SK-N-MC (cell line): ENCODE measurements at regions not wholly inside any gene's neighbourhood (a gene's known extent, or its start where the extent isn't known, plus 50 kb on each side); places are given as distances from the start of the nearest gene placed in this dataset.

ENCODE experiments used
- DNase-seq: peaks from one replicate; pipeline ENCODE4 v3.0.0-alpha.2; 2011; ENCODE audit warnings: low read depth, low spot score
- H3K27ac ChIP-seq: fragments of 200-600 bp; sonication (generic); 2 replicates; pipeline ENCODE4 v1.5.1; 2016; ENCODE audit warnings: mixed run types
- H3K36me3 ChIP-seq: fragments of 200-600 bp; sonication (generic); 2 replicates; pipeline ENCODE4 v1.6.1; 2017; ENCODE audit warnings: antibody characterized with exemption, low read length, mixed read lengths; ENCODE audit not compliant: insufficient read depth
- H3K4me3 ChIP-seq: fragments of 200-600 bp; sonication (generic); 2 replicates; pipeline ENCODE4 v1.5.1; 2016
- H3K9ac ChIP-seq: fragments of 200-600 bp; sonication (generic); 2 replicates; pipeline ENCODE4 v1.8.0; 2017; ENCODE audit warnings: mixed run types, mixed read lengths; ENCODE audit not compliant: insufficient read length
- H3K9me3 ChIP-seq: fragments of 200-600 bp; sonication (generic); 2 replicates; pipeline ENCODE4 v1.6.1; 2017; ENCODE audit warnings: low read depth, mild to moderate bottlenecking, antibody characterized with exemption, low read length, moderate library complexity, mixed read lengths
- EZH2 ChIP-seq: fragments of 200-600 bp; sonication (generic); IDR thresholded peaks from one replicate; pipeline ENCODE4 v1.6.1; 2017; ENCODE audit warnings: antibody characterized with exemption
- FOXP2 ChIP-seq: optimal IDR thresholded peaks from 2 replicates; pipeline ENCODE3; 2011; ENCODE audit warnings: mild to moderate bottlenecking, moderate library complexity; ENCODE audit not compliant: insufficient read depth; ENCODE audit errors: extremely low read length, control extremely low read depth
- POLR2AphosphoS5 ChIP-seq: IDR thresholded peaks from 2 replicates; pipeline ENCODE4 v1.6.1; 2012; ENCODE audit warnings: mild to moderate bottlenecking, low read depth, low read length, borderline replicate concordance

DNA sequence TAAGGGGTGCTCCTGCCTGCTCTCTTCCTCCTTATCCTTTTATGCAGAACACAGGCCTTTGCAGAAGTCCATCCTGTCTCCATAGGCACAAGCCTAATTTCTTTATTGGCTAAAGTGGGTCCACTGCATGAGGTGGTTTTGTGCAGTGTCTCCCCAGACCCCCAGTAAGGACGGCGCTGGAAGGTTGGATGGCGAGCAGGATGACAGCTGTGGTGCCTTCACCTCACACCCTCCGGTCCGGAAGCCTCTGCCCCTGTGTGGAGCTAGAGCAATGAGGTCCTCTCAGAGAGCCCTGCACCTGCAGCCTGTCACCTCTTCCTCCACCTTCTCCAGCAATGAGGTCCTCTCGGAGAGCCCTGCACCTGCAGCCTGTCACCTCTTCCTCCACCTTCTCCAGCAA lies 393.7 kb upstream of the IRX1 start:
- H3K4me3 ChIP-seq, result no peak overlapping the region
- no peak overlapping the region for H3K27ac ChIP-seq
- H3K9me3 ChIP-seq, result no peaks in the 10 kb centered on the region
- H3K9ac ChIP-seq, result no peak overlapping the region
- no peaks in the 10 kb centered on the region for H3K36me3 ChIP-seq
- TF ChIP-seq EZH2, result no peak
- no peak for TF ChIP-seq POLR2AphosphoS5
- no peak for TF ChIP-seq FOXP2
- DNase-seq, result no peak

DNA sequence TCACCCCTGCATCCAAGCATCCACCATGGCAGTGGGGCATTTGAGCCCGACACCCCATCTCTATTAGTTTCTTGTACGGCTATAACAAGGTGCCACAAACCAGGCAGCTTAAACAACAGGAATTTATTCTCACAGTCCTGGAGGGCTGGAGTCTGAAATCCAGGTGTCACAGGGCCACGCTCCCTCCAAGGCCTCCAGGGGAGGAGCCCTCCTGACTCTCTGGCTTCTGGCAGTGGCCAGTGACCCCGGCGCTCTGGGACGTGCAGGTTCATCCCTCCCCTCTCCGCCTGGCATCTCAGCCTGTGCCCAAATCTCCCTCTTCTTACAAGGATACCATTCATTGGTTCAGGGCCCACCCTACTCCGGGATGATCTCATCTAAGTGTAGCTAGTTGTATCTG lies 394.5 kb upstream of the IRX1 start:
- no peak for DNase-seq

DNA sequence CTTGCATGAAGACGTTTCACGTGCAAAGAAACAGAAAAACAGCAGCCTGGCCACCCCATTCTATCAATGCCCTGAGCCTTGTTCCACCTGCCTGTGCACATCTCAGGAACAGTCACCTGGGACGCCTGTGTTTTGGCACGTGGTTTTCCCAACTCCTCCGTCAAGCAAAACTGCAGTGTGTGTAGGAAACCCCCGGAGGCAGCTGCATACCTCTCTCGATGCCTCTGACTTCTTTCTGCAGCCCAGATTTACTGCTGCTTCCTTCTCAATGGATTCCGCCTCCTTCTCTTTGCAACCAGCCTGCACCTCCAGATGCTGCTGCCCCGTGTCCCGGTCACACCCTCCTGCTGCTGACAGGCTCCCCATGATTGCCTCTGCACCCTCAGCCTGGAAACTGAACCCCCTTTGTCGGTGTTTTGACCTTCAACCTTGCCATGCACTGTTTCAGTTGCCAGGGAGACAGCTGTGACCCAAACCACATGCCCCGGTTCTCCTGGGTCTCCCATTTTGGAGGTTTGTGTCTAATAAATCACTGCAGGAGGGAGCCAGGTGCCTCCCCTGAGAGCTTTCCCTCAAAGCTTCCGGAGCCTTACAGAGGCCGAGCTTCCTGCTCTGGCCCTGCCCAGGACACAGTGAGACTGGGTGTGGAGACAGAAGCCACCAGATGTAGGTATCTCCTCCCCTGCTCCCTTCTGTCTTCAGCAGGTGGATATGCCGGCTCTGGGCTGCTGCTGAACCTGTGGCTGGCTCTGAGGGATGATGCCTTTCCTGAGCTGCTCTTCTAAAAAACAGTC lies 395.5 kb upstream of the IRX1 start:
- Histone ChIP-seq H3K36me3 (no peaks in the 10 kb centered on the region), H3K27ac (no peak overlapping the region), H3K9ac (no peak overlapping the region), H3K4me3 (no peak overlapping the region), H3K9me3 (no peaks in the 10 kb centered on the region)
- no peak for TF ChIP-seq FOXP2
- TF ChIP-seq EZH2, result peak; percentile 60
- TF ChIP-seq POLR2AphosphoS5, result no peak
- DNase-seq, result no peak

More for the DNA sequence above, 394.5 kb upstream of the IRX1 start:
- no peak overlapping the region for H3K9ac ChIP-seq
- TF ChIP-seq POLR2AphosphoS5 (no peak), FOXP2 (no peak)
- H3K36me3 ChIP-seq, result no peaks in the 10 kb centered on the region
- H3K27ac ChIP-seq, result no peak overlapping the region
- H3K4me3 ChIP-seq, result no peak overlapping the region
- no peaks in the 10 kb centered on the region for H3K9me3 ChIP-seq

DNA sequence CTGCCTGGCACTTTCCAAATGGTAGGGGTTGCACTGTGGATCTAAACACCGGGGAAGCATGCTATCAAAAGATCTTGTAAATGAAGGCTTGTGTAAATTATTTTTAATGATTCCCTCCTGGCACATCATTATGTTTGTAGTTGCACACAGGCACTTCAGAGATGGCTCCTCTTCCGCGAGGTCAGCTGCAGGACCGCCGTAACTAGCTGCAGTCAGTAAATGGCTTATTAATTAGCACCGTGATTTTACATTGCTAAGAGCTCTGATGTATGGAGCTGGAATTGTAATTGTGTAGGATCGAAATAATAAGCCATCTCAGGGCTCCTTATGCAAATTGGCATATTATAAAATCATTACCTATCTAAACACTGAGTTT lies 397.6 kb upstream of the IRX1 start:
- H3K9me3 ChIP-seq, result no peaks in the 10 kb centered on the region
- no peak for TF ChIP-seq POLR2AphosphoS5
- no peak for TF ChIP-seq EZH2
- no peak for TF ChIP-seq FOXP2
- no peak overlapping the region for H3K9ac ChIP-seq
- DNase-seq, result no peak
- no peak overlapping the region for H3K4me3 ChIP-seq
- H3K27ac ChIP-seq, result no peak overlapping the region
- H3K36me3 ChIP-seq, result no peaks in the 10 kb centered on the region

DNA sequence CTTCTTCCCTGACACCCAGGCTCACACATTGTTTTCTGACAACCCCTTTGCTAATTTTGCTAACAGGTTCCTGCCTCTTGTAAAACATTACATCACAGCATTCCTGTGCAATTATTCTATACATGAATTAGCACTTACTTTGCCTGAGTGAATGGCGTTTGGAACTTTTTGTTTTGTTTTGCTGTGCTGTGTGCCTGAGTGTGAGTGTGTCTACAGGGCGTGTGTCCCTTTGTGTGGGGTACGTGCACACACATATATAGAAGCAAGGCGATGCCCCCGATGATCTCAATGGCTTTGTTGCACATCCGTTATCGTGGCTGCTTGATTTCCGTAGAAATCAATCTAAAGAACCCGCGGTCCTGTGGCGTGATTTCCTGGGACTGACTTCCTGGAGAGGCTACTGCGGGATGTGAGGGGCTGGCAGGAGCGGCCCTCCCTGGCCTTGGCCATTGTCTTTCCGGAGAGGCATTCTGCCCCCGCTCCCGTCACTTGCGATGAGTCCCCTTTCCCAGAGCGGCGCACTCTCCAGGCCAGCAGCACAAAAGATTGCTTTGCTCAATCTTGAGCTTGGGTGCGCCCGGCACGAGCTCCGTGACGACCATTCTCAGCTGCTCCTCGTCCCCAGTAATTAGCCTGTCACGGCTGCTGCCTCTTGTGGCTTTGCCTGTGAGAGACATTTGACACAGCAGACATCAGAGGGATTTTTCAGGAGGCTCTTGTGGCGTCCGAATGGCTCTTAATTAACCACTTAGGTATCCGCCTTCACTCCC lies 398.1 kb upstream of the IRX1 start:
- no peak overlapping the region for H3K9ac ChIP-seq
- TF ChIP-seq FOXP2 (no peak), EZH2 (peak; percentile 59), POLR2AphosphoS5 (no peak)
- H3K36me3 ChIP-seq, result no peaks in the 10 kb centered on the region
- H3K4me3 ChIP-seq, result no peak overlapping the region
- no peaks in the 10 kb centered on the region for H3K9me3 ChIP-seq
- no peak overlapping the region for H3K27ac ChIP-seq
- no peak for DNase-seq

DNA sequence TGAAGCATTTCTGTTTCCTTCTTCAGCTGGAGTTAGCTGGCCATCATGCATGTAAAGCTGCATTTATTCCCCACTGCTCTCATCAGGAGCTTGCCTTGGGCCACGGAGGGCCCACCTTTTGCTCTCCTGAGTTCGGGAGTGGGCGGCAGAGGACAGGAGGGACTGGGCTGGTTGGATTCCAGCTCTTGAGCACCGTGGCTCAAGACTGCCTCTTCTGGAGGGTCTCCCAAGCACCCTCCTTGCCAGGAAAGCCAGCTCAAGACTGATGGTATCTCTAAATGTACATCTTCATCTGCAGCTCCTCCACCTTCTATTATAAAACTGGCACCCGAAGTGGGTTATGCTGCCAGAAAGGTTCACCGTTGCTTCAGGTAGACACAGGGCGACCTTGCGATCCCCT lies 399.6 kb upstream of the IRX1 start:
- no peak for DNase-seq
- Histone ChIP-seq H3K36me3 (no peaks in the 10 kb centered on the region), H3K9ac (no peak overlapping the region), H3K9me3 (no peaks in the 10 kb centered on the region), H3K4me3 (no peak overlapping the region), H3K27ac (no peak overlapping the region)
- TF ChIP-seq EZH2 (no peak), FOXP2 (no peak), POLR2AphosphoS5 (no peak)

DNA sequence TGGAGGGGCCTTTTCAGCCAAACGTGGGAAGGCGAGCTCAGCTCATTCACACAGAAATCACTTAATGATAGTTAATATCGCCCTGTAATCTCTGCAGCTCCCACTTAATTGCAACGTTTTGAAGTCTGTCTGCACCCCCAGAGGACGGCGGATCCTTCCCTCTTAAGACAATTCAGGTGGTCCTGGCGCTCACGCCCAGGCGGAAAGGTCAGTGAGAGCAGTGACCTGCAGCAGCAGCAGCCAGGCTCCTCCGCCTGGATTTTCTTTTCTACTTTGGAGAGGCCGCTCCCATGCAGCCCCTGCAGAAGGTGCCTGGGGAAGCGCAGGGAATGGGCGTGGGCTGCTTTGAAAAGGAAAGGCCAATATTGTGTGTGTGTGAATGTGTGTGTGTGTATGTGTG lies 400.9 kb upstream of the IRX1 start:
- TF ChIP-seq POLR2AphosphoS5 (no peak), EZH2 (no peak), FOXP2 (no peak)

DNA sequence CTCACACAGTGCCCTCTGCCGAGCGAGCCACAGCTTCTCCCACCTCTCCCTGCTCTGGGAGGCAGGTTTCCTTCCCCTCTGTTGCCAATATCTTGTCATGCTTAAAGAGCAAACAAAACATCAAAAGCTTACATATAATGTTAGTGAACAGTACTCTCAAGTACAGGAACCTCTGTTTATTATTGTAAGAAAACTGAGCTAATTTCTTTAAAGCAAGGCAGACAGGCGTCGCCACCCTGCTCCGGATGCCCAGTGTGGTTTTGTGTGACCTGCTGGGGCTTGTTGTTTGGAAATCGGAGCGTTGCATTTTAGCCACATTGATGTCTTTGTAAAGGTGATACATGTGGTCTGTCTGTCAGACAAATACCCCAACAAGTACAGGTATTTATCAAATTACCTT lies 401.4 kb upstream of the IRX1 start:
- DNase-seq, result no peak
- no peak overlapping the region for H3K27ac ChIP-seq
- H3K36me3 ChIP-seq, result no peaks in the 10 kb centered on the region
- H3K9me3 ChIP-seq, result no peaks in the 10 kb centered on the region
- H3K9ac ChIP-seq, result no peak overlapping the region
- no peak overlapping the region for H3K4me3 ChIP-seq
- no peak for TF ChIP-seq FOXP2
- TF ChIP-seq POLR2AphosphoS5, result no peak
- no peak for TF ChIP-seq EZH2

More for the DNA sequence above, 400.9 kb upstream of the IRX1 start:
- no peak for DNase-seq
- Histone ChIP-seq H3K36me3 (no peaks in the 10 kb centered on the region), H3K9ac (no peak overlapping the region), H3K4me3 (no peak overlapping the region), H3K27ac (no peak overlapping the region), H3K9me3 (no peaks in the 10 kb centered on the region)

DNA sequence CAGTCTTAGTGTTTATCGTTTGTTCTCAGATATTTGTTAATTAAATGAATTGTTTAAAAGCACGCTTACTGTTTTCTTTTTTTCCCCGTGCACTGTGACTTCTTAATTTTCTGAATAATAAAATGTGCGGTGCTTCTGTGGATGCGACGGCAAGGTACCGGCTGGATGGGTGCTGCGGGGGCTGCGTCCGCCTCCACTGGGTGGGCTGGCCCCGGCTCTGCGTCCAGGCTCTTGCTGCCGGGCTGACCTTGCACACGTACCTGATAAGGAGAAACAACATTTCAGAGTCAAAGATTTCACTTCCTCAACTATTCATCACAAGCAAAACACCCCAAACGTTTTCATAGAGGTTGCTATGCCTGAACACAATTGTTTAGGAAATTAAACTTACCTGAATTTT lies 404.0 kb upstream of the IRX1 start:
- no peak for DNase-seq
- H3K36me3 ChIP-seq, result no peaks in the 10 kb centered on the region

More for the DNA sequence above, 404.0 kb upstream of the IRX1 start:
- no peak overlapping the region for H3K9ac ChIP-seq
- H3K9me3 ChIP-seq, result no peaks in the 10 kb centered on the region
- TF ChIP-seq FOXP2, result no peak
- no peak for TF ChIP-seq POLR2AphosphoS5
- TF ChIP-seq EZH2, result no peak
- H3K4me3 ChIP-seq, result no peak overlapping the region
- no peak overlapping the region for H3K27ac ChIP-seq
